ENCODE measurements at regions not wholly inside any gene's neighbourhood (a gene's known extent, or its start where the extent isn't known, plus 50 kb on each side); places are given as distances from the start of the nearest gene placed in this dataset.
"Not testable (repeated sequence)": the region's sequence is repeated elsewhere in the genome, so short reads cannot be mapped to it uniquely, and the experiment has no call there.

DNA sequence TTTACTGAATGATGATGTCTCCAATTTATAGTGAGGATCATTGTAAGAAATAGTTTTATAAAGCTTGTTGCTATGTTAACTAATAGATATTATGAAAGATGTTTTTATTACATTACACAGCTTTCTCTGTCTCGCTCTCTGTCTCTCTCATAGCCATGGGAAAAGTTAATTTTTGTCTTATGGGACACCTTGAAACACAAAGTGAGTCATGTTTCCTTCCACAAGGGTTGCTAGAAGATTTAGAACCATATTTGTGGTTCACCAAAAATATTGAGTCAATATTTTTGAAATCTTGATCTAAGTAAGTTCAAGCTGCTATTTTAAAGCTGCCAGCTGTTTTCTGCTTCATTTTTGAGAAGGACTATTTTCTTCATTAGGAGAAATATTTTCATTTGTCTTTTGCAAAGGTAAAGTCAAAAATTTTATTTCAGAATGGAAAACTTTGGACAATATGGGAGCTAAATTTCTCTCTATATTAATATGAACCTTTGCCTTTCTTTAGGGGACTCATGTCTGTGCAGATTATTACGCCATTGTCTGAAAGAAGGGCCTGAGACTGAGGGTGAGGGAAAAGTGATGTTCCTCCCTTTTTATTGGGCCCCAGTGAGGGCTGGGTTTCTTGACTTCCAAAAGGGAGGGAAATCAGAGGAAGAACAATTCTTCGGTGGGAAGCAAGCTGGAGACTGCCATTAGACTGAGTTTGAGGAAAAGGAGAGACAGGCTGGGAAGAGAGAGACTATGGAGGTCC is 87.9 kb upstream of the SLC24A2 start:
- no peak for DNase-seq (ENCODE audit: low read depth)

DNA sequence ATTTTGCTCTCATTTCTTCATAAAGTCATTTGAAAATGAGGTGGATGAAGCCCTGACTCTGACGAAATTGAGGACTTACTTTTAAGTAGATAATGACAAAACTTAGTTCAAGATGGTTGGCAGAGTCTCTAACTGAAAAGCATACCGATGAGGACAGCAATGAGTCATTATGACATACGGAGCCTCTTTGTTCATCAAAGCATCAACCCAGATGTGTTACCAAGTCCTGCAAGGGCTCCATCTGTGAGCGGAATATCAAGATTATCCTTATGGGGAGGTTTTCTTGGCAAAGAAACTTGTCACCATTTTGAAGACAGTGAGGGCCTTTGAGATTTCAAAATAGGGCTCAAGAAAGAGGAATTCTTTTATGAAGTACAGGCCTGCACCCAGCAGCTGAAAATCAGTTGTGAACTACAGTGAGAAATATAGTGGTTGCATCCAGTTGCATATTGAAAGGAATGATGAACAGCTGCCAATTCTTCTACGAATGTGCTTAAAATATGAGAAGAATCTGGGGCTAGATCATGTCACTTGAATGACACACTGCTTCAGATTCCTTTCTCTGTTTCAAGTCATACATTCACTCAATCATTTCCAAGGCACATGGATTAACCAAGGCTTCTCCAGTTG is 86.6 kb upstream of the SLC24A2 start:
- no peak for DNase-seq (ENCODE audit: low read depth)

DNA sequence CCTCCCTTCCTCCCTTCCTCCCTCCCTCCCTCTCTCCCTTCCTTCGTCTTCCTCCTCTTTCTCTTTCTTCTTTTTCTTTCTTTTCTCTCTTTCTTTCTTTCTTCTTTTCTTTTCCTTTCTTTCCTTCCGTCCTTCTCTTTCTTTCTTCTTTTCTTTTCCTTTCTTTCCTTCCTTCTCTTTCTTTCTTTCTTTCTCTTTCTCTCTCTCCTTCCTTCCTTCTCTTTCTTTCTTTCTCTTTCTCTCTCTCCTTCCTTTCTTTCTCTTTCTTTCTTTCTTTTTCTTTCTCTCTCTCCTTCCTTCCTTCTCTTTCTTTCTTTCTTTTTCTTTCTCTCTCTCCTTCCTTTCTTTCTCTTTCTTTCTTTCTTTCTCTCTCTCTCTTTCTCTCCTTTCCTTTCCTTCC is 84.4 kb upstream of the SLC24A2 start:
- not testable (repeated sequence) for DNase-seq (ENCODE audit: low read depth)

DNA sequence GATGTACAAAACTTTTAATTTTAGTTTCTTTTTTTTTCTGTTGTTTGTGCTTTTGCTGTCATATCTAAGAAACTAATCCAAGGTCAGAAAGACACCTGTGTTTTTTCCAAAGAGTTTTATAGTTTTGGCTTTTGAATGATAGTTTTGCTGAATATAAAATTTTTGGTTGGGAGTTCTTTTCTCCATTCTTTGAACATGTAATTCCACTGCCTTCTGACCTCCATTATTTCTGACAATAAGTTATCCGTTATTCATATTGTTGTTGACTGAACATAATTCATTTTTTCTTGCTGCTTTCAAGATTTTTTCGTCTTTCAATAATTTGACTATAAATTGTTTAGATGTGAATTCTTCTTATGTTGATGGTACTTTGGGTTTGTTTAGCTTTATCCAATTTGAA is 82.2 kb upstream of the SLC24A2 start:
- no peak for DNase-seq (ENCODE audit: low read depth)

- DNase-seq (ENCODE audit: low read depth), result no peak
Measured at GRCh38 chr9:19840953-19841352, 52.1 kb upstream of the SLC24A2 start.
